HEK293T (cell line): ENCODE measurements at regions not wholly inside any gene's neighbourhood (a gene's known extent, or its start where the extent isn't known, plus 50 kb on each side); places are given as distances from the start of the nearest gene placed in this dataset.

Experiments used
- ARNT ChIP-seq: fragments of 450-650 bp; IDR thresholded peaks from 2 replicates; pipeline ENCODE4 v1.6.1; 2017; ENCODE audit warnings: mild to moderate bottlenecking
- BHLHE40 ChIP-seq: fragments of 450-650 bp; IDR thresholded peaks from 2 replicates; pipeline ENCODE4 v1.6.1; 2016; ENCODE audit warnings: mild to moderate bottlenecking, moderate library complexity, borderline replicate concordance
- ELF4 ChIP-seq: fragments of 450-650 bp; IDR thresholded peaks from 2 replicates; pipeline ENCODE4 v1.6.1; 2017; ENCODE audit warnings: antibody characterized with exemption
- FOXA1 ChIP-seq: fragments of 450-650 bp; IDR thresholded peaks from 2 replicates; pipeline ENCODE4 v1.6.1; 2016; ENCODE audit warnings: mild to moderate bottlenecking
- FOXK2 ChIP-seq: fragments of 450-650 bp; IDR thresholded peaks from 2 replicates; pipeline ENCODE4 v1.6.1; 2016; ENCODE audit warnings: mild to moderate bottlenecking
- FOXM1 ChIP-seq: fragments of 450-650 bp; IDR thresholded peaks from 2 replicates; pipeline ENCODE4 v1.6.1; 2017; ENCODE audit warnings: mild to moderate bottlenecking, borderline replicate concordance
- L3MBTL2 ChIP-seq: fragments of 450-650 bp; conservative IDR thresholded peaks from 2 replicates; pipeline ENCODE4 v1.6.1; 2016; ENCODE audit warnings: mild to moderate bottlenecking
- LEF1 ChIP-seq: fragments of 450-650 bp; IDR thresholded peaks from 2 replicates; pipeline ENCODE4 v1.6.1; 2017; ENCODE audit warnings: mild to moderate bottlenecking, borderline replicate concordance
- NFRKB ChIP-seq: fragments of 450-650 bp; IDR thresholded peaks from 2 replicates; pipeline ENCODE4 v1.6.1; 2016; ENCODE audit warnings: mild to moderate bottlenecking, moderate library complexity
- SP1 ChIP-seq: fragments of 450-650 bp; IDR thresholded peaks from 2 replicates; pipeline ENCODE4 v1.6.1; 2017
- SUZ12 ChIP-seq: fragments of 450-650 bp; IDR thresholded peaks from 2 replicates; pipeline ENCODE4 v1.6.1; 2016; ENCODE audit warnings: mild to moderate bottlenecking
- TARDBP ChIP-seq: fragments of 450-650 bp; IDR thresholded peaks from 2 replicates; pipeline ENCODE4 v1.6.1; 2016
- ZNF384 ChIP-seq: fragments of 450-650 bp; IDR thresholded peaks from 2 replicates; pipeline ENCODE4 v1.6.1; 2016
- TF ChIP-seq, protein P1 (sequence below): fragments of 450-650 bp; IDR thresholded peaks from 2 replicates; pipeline ENCODE4 v1.6.1; 2016

DNA sequence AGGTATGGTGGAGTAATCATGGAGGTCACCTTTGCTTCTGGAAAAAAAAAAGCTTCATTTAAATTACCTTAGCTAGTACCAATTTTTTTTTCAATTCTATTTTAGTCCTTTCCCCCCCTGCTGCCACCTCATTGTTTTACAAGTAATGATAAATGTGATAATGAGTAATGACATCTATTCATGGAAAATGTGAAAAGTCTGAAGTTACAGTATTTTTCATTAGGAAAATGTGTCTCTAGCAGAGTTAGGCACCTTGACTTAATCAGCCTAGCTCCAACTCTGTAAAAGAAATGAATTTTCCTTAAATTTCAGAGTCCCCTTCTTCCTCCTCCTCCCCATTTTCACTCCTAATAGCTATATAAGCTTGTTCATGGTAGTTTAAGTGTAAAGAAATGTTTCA lies 204.9 kb upstream of the USP25 start:
- TF ChIP-seq L3MBTL2 (no peak), ELF4 (no peak), NFRKB (no peak), ZNF384 (no peak), SUZ12 (no peak), SP1 (no peak), FOXM1 (no peak), BHLHE40 (no peak), FOXK2 (no peak), LEF1 (no peak), TARDBP (no peak), ARNT (no peak), FOXA1 (no peak)
- TF ChIP-seq, protein P1, sequence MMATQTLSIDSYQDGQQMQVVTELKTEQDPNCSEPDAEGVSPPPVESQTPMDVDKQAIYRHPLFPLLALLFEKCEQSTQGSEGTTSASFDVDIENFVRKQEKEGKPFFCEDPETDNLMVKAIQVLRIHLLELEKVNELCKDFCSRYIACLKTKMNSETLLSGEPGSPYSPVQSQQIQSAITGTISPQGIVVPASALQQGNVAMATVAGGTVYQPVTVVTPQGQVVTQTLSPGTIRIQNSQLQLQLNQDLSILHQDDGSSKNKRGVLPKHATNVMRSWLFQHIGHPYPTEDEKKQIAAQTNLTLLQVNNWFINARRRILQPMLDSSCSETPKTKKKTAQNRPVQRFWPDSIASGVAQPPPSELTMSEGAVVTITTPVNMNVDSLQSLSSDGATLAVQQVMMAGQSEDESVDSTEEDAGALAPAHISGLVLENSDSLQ, result no peak
